Ovary (tissue), 7 donors: ENCODE measurements at regions not wholly inside any gene's neighbourhood (a gene's known extent, or its start where the extent isn't known, plus 50 kb on each side); places are given as distances from the start of the nearest gene placed in this dataset.
"Not testable (repeated sequence)": the region's sequence is repeated elsewhere in the genome, so short reads cannot be mapped to it uniquely, and the experiment has no call there.

Experiments used
- DNase-seq, 5 donors: peaks; one replicate each; pipeline ENCODE4 v3.0.0-alpha.2; 2019 to 2020
- H3K27ac ChIP-seq, 2 donors: fragments of 200-600 bp; one replicate each; pipeline versions ENCODE4 v1.5.1 to v1.8.0; 2019 to 2022
- H3K27me3 ChIP-seq: fragments of 200-600 bp; one replicate; pipeline ENCODE4 v1.8.0; 2022
- H3K36me3 ChIP-seq: fragments of 200-600 bp; sonication (generic); one replicate; pipeline ENCODE4 v1.5.1; 2019
- H3K4me1 ChIP-seq: one replicate; pipeline ENCODE4 v1.8.1; 2013; ENCODE audit warnings: mild to moderate bottlenecking, moderate library complexity; ENCODE audit not compliant: insufficient read depth
- H3K4me3 ChIP-seq: fragments of 200-600 bp; sonication (generic); one replicate; pipeline ENCODE4 v1.5.1; 2017
- H3K9me3 ChIP-seq, 2 donors: fragments of 200-600 bp in 1 of 2; sonication (generic) in 1 of 2; one replicate each; pipeline versions ENCODE4 v1.5.1 to v1.8.1; 2013 to 2019; ENCODE audit warnings: mild to moderate bottlenecking in 1 of 2, moderate library complexity in 1 of 2
- EP300 ChIP-seq: sonication (generic); formaldehyde crosslinking; IDR thresholded peaks from one replicate; pipeline ENCODE4 v1.6.1; 2017; ENCODE audit warnings: antibody characterized with exemption
- POLR2A ChIP-seq: fragments of 450-650 bp; IDR thresholded peaks from one replicate; pipeline ENCODE4 v1.6.1; 2017; ENCODE audit warnings: antibody characterized with exemption, mild to moderate bottlenecking, moderate library complexity
- WGBS, 3 donors: extraction: QIAGEN DNeasy Blood & Tissue Kit in 1 of 3; methylation state at CpG; one replicate each; pipeline versions ENCODE4 v1.1.5 to v1.1.7; 2013 to 2017; 5-methylcytosine and 5-hydroxymethylcytosine counted together
- intact Hi-C, 4 donors: fragments of 100-400 bp; cut with DNase I; formaldehyde crosslinking; loops; one replicate each; pipeline versions ENCODE4 v1.11.0 to v1.15.1; 2022 to 2023
- TF ChIP-seq, protein P1 (sequence below), 3 donors: fragments of 450-650 bp in 2 of 3; fragments of 200-600 bp in 1 of 3; IDR thresholded peaks; one replicate each; pipeline versions ENCODE4 v1.5.1 to v1.8.0; 2016 to 2022; ENCODE audit warnings: antibody characterized with exemption in 3 of 3, mild to moderate bottlenecking in 1 of 3
- donor health status: DM: no; HTN: no; CAD: no; lungs with moderate emphysema.
- donor health status: DM: no; HTN: no; CAD: no.
- donor health status: Bipolar disorder and iron deficiency.
- donor health status: DM: no; HTN: no; CAD: no.
- donor health status: DM: yes; HTN: yes; CAD: no.

- H3K9me3 ChIP-seq = no peaks in the 10 kb centered on the region
Observed at GRCh38 chr5:42168091-42168670, 243.1 kb downstream of the FBXO4 start.

DNA sequence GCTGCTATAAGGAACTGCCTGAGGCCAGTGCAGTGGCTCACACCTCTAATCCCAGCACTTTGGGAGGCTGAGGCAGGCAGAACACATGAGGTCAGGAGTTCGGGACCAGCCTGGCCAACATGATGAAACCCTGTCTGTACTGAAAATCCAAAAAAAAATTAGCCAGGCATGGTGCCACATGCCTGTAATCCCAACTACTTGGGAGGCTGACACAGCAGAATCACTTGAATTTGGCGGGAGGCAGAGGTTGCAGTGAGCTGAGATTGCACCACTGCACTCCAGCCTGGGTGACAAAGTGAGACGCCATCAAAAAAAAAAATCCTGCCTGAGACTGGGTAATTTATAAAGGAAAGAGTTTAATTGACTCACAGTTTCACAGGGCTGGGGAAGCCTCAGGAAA, 247.1 kb upstream of the GHR start:
- 65 to 80% (median 76%) methylated on average over 3 of the region's 3 CpGs for WGBS, 3 donors

More at GRCh38 chr5:42168091-42168670, 243.1 kb downstream of the FBXO4 start:
- Histone ChIP-seq H3K27me3 (no peaks in the 10 kb centered on the region), H3K36me3 (no peaks in the 10 kb centered on the region), H3K4me3 (no peak overlapping the region), H3K4me1 (no peaks in the 10 kb centered on the region), H3K27ac (no peak overlapping the region)
- intact Hi-C loops = no loop called here
- no peak for TF ChIP-seq POLR2A
- TF ChIP-seq EP300 = no peak
- TF ChIP-seq, protein P1, sequence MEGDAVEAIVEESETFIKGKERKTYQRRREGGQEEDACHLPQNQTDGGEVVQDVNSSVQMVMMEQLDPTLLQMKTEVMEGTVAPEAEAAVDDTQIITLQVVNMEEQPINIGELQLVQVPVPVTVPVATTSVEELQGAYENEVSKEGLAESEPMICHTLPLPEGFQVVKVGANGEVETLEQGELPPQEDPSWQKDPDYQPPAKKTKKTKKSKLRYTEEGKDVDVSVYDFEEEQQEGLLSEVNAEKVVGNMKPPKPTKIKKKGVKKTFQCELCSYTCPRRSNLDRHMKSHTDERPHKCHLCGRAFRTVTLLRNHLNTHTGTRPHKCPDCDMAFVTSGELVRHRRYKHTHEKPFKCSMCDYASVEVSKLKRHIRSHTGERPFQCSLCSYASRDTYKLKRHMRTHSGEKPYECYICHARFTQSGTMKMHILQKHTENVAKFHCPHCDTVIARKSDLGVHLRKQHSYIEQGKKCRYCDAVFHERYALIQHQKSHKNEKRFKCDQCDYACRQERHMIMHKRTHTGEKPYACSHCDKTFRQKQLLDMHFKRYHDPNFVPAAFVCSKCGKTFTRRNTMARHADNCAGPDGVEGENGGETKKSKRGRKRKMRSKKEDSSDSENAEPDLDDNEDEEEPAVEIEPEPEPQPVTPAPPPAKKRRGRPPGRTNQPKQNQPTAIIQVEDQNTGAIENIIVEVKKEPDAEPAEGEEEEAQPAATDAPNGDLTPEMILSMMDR (IDR thresholded peaks at IDR 0.05) = no peak
- DNase-seq = no peak
- WGBS, 3 donors = 43 to 62% (median 52%) methylated on average over 3 of the region's 3 CpGs

GRCh38 chr5:42179843-42180242, 243.4 kb upstream of the GHR start:
- H3K36me3 ChIP-seq, H3K9me3 ChIP-seq, DNase-seq, H3K27ac ChIP-seq, H3K27me3 ChIP-seq, H3K4me3 ChIP-seq, H3K4me1 ChIP-seq, intact Hi-C loops: not testable (repeated sequence)
- WGBS, 3 donors = 0 to 21% (median 0%) methylated on average over 1 of the region's 1 CpG

More for the DNA sequence above, 247.1 kb upstream of the GHR start:
- H3K27me3 ChIP-seq, H3K36me3 ChIP-seq, DNase-seq, H3K9me3 ChIP-seq, intact Hi-C loops, H3K4me3 ChIP-seq, H3K27ac ChIP-seq, H3K4me1 ChIP-seq: not testable (repeated sequence)

DNA sequence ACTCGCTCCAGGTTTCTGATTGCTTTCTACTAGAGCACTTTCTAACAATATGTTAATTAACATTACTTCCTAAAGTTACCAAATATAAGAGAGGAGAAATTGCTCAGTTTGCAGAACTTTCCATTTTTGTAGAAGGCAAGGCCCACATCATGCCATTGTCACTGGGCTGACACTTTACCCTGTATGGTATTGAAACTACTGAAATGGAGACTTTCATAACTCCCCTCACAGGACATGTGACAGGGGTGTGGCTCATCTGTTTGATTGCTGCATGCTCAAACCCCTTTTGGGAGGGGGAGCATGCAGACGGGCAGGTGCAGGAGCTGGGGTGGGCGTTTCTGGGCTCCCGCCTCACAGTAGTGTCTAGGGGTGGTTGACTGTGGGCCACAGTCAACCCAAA, 206.3 kb upstream of the GHR start:
- 82 to 88% (median 84%) methylated on average over 4 of the region's 4 CpGs for WGBS, 3 donors
- intact Hi-C loops = no loop called here
- Histone ChIP-seq H3K27me3 (no peaks in the 10 kb centered on the region), H3K4me1 (no peaks in the 10 kb centered on the region), H3K36me3 (no peaks in the 10 kb centered on the region), H3K27ac (no peak overlapping the region), H3K4me3 (no peak overlapping the region), H3K9me3 (no peaks in the 10 kb centered on the region)
- TF ChIP-seq POLR2A = no peak
- TF ChIP-seq, protein P1 (IDR thresholded peaks at IDR 0.05) = no peak
- TF ChIP-seq EP300 = no peak
- DNase-seq = no peak

DNA sequence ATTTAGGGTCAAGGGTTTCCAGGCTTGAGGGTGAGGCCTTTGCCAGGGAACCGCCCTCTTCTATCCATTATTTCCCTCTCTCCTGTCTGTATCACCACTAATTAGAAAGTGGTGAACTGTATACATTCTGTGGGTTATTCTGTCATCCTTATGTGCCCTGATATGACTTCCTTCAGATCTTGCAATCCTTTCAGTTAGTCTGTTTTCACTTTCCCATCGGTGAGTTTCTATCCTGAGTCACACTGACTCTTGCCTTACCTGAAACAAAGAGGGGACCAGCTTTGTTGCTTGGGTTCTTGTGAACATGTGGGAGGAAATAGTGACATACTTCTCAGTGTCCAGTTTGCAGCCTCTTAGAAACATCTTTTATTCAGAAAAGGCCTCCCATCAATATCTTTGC, 205.4 kb upstream of the GHR start:
- no peak overlapping the region for H3K4me3 ChIP-seq
- H3K4me1 ChIP-seq = no peaks in the 10 kb centered on the region
- TF ChIP-seq POLR2A = no peak
- TF ChIP-seq EP300 = no peak
- TF ChIP-seq, protein P1 (IDR thresholded peaks at IDR 0.05) = no peak
- no peaks in the 10 kb centered on the region for H3K36me3 ChIP-seq
- H3K9me3 ChIP-seq = no peaks in the 10 kb centered on the region
- no peak overlapping the region for H3K27ac ChIP-seq
- 90 to 93% (median 92%) methylated on average over 2 of the region's 2 CpGs for WGBS, 3 donors
- no peaks in the 10 kb centered on the region for H3K27me3 ChIP-seq
- intact Hi-C loops = no loop called here
- no peak for DNase-seq
